ENCODE measurements at regions not wholly inside any gene's neighbourhood (a gene's known extent, or its start where the extent isn't known, plus 50 kb on each side); places are given as distances from the start of the nearest gene placed in this dataset.

DNA sequence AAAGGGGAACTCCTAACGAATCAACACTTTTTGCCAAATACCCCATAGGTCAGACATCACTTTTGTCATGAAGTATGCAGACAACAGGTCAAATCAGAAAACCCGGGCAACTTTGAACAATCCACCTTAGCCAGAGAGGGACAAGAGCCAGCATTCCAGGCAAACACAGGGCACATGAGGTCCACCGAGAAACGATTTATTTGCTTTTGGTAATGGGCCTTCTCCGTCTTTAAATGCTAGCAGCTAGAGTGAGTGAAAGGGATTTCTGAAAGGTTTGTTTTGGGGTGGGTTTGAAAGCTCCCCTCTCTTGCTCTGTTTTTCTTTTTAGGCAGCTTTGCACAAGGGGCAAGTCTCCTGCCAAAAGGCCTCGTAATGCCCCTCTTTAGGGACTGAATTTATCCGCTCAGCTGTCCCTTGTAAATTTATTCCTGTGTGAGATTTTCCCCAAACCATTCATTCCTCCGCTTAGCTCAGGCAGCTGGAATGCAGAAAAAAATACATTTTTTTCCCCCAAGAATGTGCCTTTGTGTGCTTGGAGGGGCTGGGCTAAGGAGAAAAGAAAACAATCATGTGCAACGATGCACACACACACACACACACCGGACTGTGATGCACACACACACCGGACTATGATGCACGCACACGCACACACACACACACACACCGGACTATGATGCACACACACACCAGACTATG is 196.9 kb downstream of the SNX19 start:
- no peak for TF ChIP-seq ZNF280D (tag by site-specific recombination; IDR thresholded peaks at IDR 0.05)
- no peak for TF ChIP-seq PRDM2 (tag by site-specific recombination; IDR thresholded peaks at IDR 0.05; ENCODE audit: borderline replicate concordance)
- no peak for TF ChIP-seq ZFP3 (tag by site-specific recombination; IDR thresholded peaks at IDR 0.05; ENCODE audit: low read depth)
- TF ChIP-seq, protein P1, sequence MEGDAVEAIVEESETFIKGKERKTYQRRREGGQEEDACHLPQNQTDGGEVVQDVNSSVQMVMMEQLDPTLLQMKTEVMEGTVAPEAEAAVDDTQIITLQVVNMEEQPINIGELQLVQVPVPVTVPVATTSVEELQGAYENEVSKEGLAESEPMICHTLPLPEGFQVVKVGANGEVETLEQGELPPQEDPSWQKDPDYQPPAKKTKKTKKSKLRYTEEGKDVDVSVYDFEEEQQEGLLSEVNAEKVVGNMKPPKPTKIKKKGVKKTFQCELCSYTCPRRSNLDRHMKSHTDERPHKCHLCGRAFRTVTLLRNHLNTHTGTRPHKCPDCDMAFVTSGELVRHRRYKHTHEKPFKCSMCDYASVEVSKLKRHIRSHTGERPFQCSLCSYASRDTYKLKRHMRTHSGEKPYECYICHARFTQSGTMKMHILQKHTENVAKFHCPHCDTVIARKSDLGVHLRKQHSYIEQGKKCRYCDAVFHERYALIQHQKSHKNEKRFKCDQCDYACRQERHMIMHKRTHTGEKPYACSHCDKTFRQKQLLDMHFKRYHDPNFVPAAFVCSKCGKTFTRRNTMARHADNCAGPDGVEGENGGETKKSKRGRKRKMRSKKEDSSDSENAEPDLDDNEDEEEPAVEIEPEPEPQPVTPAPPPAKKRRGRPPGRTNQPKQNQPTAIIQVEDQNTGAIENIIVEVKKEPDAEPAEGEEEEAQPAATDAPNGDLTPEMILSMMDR (tag by site-specific recombination; IDR thresholded peaks at IDR 0.05) = no peak
- TF ChIP-seq ZNF148 (tag by site-specific recombination; IDR thresholded peaks at IDR 0.05; ENCODE audit: borderline replicate concordance) = no peak
- TF ChIP-seq ZBTB26 (tag by site-specific recombination; optimal IDR thresholded peaks at IDR 0.05) = no peak
- no peak for TF ChIP-seq MEIS1 (CRISPR knock-in tag; IDR thresholded peaks at IDR 0.05; ENCODE audit: borderline replicate concordance)
- no peak for TF ChIP-seq YY1 (tag by site-specific recombination; IDR thresholded peaks at IDR 0.05)
- TF ChIP-seq ZNF416 (tag by site-specific recombination; IDR thresholded peaks at IDR 0.05) = no peak
- TF ChIP-seq ZNF510 (tag by site-specific recombination; IDR thresholded peaks at IDR 0.05; ENCODE audit: insufficient replicate concordance) = no peak
- TF ChIP-seq TSHZ1 (tag by site-specific recombination; IDR thresholded peaks at IDR 0.05; ENCODE audit: borderline replicate concordance) = no peak
- no peak for TF ChIP-seq ZBTB1 (tag by site-specific recombination; IDR thresholded peaks at IDR 0.05)
- no peak for TF ChIP-seq ZNF184 (tag by site-specific recombination; IDR thresholded peaks at IDR 0.05)
